Type B pancreatic cell (in vitro differentiated cells): ENCODE measurements at regions not wholly inside any gene's neighbourhood (a gene's known extent, or its start where the extent isn't known, plus 50 kb on each side); places are given as distances from the start of the nearest gene placed in this dataset.

Source experiments
- DNase-seq: peaks from one replicate; pipeline ENCODE4 v3.0.0; 2021; ENCODE audit warnings: mixed read lengths; ENCODE audit not compliant: unreplicated experiment; ENCODE audit errors: extremely low spot score
- H3K27ac Mint-ChIP-seq: 2 replicates; pipeline ENCODE4 v1.8.0; 2021; ENCODE audit warnings: mild to moderate bottlenecking, mixed read lengths
- H3K27me3 Mint-ChIP-seq: 2 replicates; pipeline ENCODE4 v1.8.0; 2021; ENCODE audit warnings: mixed read lengths
- H3K36me3 Mint-ChIP-seq: 2 replicates; pipeline ENCODE4 v1.8.0; 2021; ENCODE audit warnings: mixed read lengths
- H3K4me1 Mint-ChIP-seq: one replicate; pipeline ENCODE4 v1.8.0; 2021; ENCODE audit warnings: mixed read lengths; ENCODE audit not compliant: unreplicated experiment
- H3K4me3 Mint-ChIP-seq: 2 replicates; pipeline ENCODE4 v1.8.0; 2021; ENCODE audit warnings: mild to moderate bottlenecking, mixed read lengths
- H3K9me3 Mint-ChIP-seq: 2 replicates; pipeline ENCODE4 v1.8.0; 2021; ENCODE audit warnings: mixed read lengths
- TF ChIP-seq, protein P1 (sequence below): fragments of 200-600 bp; sonication (generic); conservative IDR thresholded peaks from 2 replicates; pipeline ENCODE4 v1.5.0; 2021; ENCODE audit warnings: antibody characterized with exemption, mild to moderate bottlenecking

DNA sequence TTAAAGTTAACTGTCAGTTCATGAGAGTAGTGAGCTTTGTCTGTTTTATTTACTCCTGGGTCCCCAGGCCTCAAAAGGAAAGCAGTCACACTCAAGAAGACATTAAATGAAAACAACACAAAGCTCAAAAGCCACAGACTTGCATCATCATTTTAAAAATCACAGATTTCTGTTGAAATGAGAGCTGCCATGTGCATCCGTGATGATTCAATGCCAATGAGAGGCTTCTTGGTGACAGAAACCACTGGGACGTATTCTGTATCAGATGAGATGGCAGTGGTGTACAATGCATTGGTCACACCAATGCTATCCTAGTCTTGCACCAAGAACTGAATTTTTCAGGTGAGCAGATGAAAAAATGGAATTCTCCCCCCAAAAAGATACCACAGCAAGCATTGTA is 204.8 kb downstream of the ANAPC1 start:
- no peak overlapping the region for H3K4me3 Mint-ChIP-seq
- no peak for DNase-seq
- TF ChIP-seq, protein P1, sequence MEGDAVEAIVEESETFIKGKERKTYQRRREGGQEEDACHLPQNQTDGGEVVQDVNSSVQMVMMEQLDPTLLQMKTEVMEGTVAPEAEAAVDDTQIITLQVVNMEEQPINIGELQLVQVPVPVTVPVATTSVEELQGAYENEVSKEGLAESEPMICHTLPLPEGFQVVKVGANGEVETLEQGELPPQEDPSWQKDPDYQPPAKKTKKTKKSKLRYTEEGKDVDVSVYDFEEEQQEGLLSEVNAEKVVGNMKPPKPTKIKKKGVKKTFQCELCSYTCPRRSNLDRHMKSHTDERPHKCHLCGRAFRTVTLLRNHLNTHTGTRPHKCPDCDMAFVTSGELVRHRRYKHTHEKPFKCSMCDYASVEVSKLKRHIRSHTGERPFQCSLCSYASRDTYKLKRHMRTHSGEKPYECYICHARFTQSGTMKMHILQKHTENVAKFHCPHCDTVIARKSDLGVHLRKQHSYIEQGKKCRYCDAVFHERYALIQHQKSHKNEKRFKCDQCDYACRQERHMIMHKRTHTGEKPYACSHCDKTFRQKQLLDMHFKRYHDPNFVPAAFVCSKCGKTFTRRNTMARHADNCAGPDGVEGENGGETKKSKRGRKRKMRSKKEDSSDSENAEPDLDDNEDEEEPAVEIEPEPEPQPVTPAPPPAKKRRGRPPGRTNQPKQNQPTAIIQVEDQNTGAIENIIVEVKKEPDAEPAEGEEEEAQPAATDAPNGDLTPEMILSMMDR, result no peak
- peaks cover 8% of the 10 kb centered on the region for H3K36me3 Mint-ChIP-seq
- no peak overlapping the region for H3K27ac Mint-ChIP-seq
- H3K9me3 Mint-ChIP-seq, result peaks cover 7% of the 10 kb centered on the region
- peaks cover 28% of the 10 kb centered on the region for H3K4me1 Mint-ChIP-seq
- H3K27me3 Mint-ChIP-seq, result no peaks in the 10 kb centered on the region

DNA sequence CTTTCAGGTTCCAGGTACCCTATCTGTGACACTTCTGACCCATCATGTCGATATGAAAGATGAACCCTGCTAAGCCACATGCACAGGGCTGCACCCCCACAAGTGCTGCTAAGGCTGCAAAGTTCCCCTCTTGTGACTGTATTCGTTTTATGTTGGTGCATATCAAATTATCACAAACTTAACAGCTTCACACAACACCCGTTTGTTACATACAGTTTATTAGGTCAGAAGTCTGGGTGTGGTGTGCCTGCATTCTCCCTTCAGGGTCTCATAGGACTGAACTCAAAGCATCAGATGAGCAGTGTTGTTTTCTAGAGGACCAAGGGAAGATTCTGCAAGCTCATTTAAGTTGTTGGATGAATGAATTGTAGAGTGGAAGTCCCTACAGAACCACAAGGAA is 199.4 kb downstream of the ANAPC1 start:
- Mint-ChIP-seq H3K27me3 (no peaks in the 10 kb centered on the region), H3K27ac (no peak overlapping the region), H3K9me3 (peaks cover 10% of the 10 kb centered on the region), H3K4me3 (no peak overlapping the region), H3K4me1 (peaks cover 4% of the 10 kb centered on the region), H3K36me3 (peaks cover 8% of the 10 kb centered on the region)
- TF ChIP-seq, protein P1, result no peak
- no peak for DNase-seq

DNA sequence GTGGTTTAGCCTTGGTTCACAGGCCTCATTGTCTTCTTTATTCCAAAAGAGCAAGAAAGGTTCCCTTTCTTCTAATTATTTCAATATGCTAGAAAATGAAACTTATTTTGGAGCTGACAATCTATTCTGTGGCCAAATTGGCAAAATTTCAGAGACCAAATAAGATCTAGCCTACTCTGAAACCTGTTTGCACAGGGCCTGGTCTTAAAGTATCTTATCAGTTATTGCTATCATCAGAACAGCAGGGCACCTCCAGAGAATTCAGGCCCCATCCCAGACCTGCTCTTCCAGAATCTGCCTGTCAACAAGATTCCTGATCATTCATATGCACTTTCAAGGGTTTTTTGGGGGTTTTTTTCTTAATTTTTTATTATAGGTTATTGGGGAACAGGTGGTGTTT is 198.7 kb downstream of the ANAPC1 start:
- Mint-ChIP-seq H3K27ac (no peak overlapping the region), H3K27me3 (no peaks in the 10 kb centered on the region), H3K4me1 (peaks cover 4% of the 10 kb centered on the region), H3K9me3 (peaks cover 10% of the 10 kb centered on the region), H3K36me3 (peaks cover 8% of the 10 kb centered on the region), H3K4me3 (no peak overlapping the region)
- TF ChIP-seq, protein P1, result no peak
- DNase-seq, result no peak

GRCh38 chr2:111686994-111687393 is 197.0 kb downstream of the ANAPC1 start:
- H3K4me3 Mint-ChIP-seq, result no peak overlapping the region
- no peaks in the 10 kb centered on the region for H3K36me3 Mint-ChIP-seq
- TF ChIP-seq, protein P1, result no peak
- H3K27me3 Mint-ChIP-seq, result no peaks in the 10 kb centered on the region
- no peak for DNase-seq
- H3K27ac Mint-ChIP-seq, result no peak overlapping the region
- H3K9me3 Mint-ChIP-seq, result peaks cover 10% of the 10 kb centered on the region
- peaks cover 4% of the 10 kb centered on the region for H3K4me1 Mint-ChIP-seq

- H3K36me3 Mint-ChIP-seq, result no peaks in the 10 kb centered on the region
- TF ChIP-seq, protein P1, result no peak
Measured at GRCh38 chr2:111687911-111688310, 196.1 kb downstream of the ANAPC1 start.

DNA sequence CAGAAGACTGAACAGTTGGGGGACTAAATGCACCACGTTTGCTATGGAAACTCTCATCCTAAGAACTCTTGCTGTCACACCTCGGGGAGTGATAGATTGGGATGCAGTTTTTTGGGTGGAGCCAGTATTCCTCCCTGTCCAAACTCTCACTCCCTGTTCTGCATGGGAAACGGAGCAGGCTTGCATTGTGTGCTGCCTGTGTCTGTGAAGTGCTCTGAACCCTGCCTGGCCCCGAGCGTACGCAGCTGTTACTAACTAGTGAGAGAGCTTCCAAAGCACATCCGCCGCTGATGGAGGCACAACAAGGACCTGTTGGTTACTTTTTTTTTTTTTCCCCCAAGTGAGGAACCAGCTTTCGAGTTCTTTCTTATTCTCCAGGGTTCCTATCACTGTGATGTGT is 195.5 kb downstream of the ANAPC1 start:
- Mint-ChIP-seq H3K4me3 (no peak overlapping the region), H3K9me3 (peaks cover 3% of the 10 kb centered on the region)

More at GRCh38 chr2:111687911-111688310, 196.1 kb downstream of the ANAPC1 start:
- H3K4me3 Mint-ChIP-seq, result no peak overlapping the region
- H3K9me3 Mint-ChIP-seq, result peaks cover 7% of the 10 kb centered on the region
- no peaks in the 10 kb centered on the region for H3K27me3 Mint-ChIP-seq
- H3K27ac Mint-ChIP-seq, result no peak overlapping the region
- peaks cover 4% of the 10 kb centered on the region for H3K4me1 Mint-ChIP-seq
- no peak for DNase-seq

More for the DNA sequence above, 195.5 kb downstream of the ANAPC1 start:
- Mint-ChIP-seq H3K27me3 (no peaks in the 10 kb centered on the region), H3K4me1 (peaks cover 4% of the 10 kb centered on the region), H3K36me3 (no peaks in the 10 kb centered on the region), H3K27ac (no peak overlapping the region)
- TF ChIP-seq, protein P1, result no peak
- no peak for DNase-seq
